ENCODE measurements at regions not wholly inside any gene's neighbourhood (a gene's known extent, or its start where the extent isn't known, plus 50 kb on each side); places are given as distances from the start of the nearest gene placed in this dataset.

GRCh38 chr4:185894481-185894880 lies 82.5 kb upstream of the SORBS2 start:
- H4K20me1 ChIP-seq (ENCODE audit: low read length): no peaks in the 10 kb centered on the region
- H3K9ac ChIP-seq (ENCODE audit: low read length): no peak overlapping the region
- H3K4me2 ChIP-seq (ENCODE audit: low read length): no peak overlapping the region
- H3K79me2 ChIP-seq (ENCODE audit: low read length): no peaks in the 10 kb centered on the region
- no peak overlapping the region for H2AFZ ChIP-seq (ENCODE audit: low read length)
- H3K27me3 ChIP-seq (ENCODE audit: low read length): no peaks in the 10 kb centered on the region
- TF ChIP-seq EZH2phosphoT487 (IDR thresholded peaks at IDR 0.05; ENCODE audit: borderline replicate concordance, low read length): no peak
- no peak for TF ChIP-seq CTCF (conservative IDR thresholded peaks at IDR 0.05; ENCODE audit: low read depth, low read length)
- no peak for TF ChIP-seq EZH2 (IDR thresholded peaks at IDR 0.05; ENCODE audit: low read length, unreplicated experiment)
- no TSS peak for BruUV-seq (replicated peaks)
- no peak for DNase-seq
- no peak overlapping the region for H3K27ac ChIP-seq (ENCODE audit: low read length)
- CTCF ChIA-PET: no interaction called here
- H3K4me1 ChIP-seq (ENCODE audit: insufficient read depth, low read length): peaks cover 21% of the 10 kb centered on the region
- no peak for ATAC-seq
- no peaks in the 10 kb centered on the region for H3K9me2 ChIP-seq (replicated peaks; ENCODE audit: low read length)
- no peak overlapping the region for H3K4me3 ChIP-seq (ENCODE audit: low read length)
- H3K36me3 ChIP-seq (ENCODE audit: low read depth, low read length): no peaks in the 10 kb centered on the region
- H3F3A ChIP-seq (ENCODE audit: low read length, unreplicated experiment): no peaks in the 10 kb centered on the region
- intact Hi-C loops (cut with micrococcal nuclease): no loop called here
- POLR2A ChIA-PET (ENCODE audit: unreplicated experiment): no interaction called here
- H3K9me3 ChIP-seq (ENCODE audit: low read length): no peaks in the 10 kb centered on the region

GRCh38 chr4:185895351-185895750 lies 83.4 kb upstream of the SORBS2 start:
- H3K9me3 ChIP-seq (ENCODE audit: low read length): no peaks in the 10 kb centered on the region
- CTCF ChIA-PET: no interaction called here
- ATAC-seq: no peak
- TF ChIP-seq CTCF (conservative IDR thresholded peaks at IDR 0.05; ENCODE audit: low read depth, low read length): no peak
- TF ChIP-seq EZH2phosphoT487 (IDR thresholded peaks at IDR 0.05; ENCODE audit: borderline replicate concordance, low read length): no peak
- TF ChIP-seq EZH2 (IDR thresholded peaks at IDR 0.05; ENCODE audit: low read length, unreplicated experiment): no peak
- no peaks in the 10 kb centered on the region for H3F3A ChIP-seq (ENCODE audit: low read length, unreplicated experiment)
- no peak overlapping the region for H3K4me3 ChIP-seq (ENCODE audit: low read length)
- intact Hi-C loops (cut with micrococcal nuclease): no loop called here
- peaks cover 21% of the 10 kb centered on the region for H3K4me1 ChIP-seq (ENCODE audit: insufficient read depth, low read length)
- no peaks in the 10 kb centered on the region for H3K9me2 ChIP-seq (replicated peaks; ENCODE audit: low read length)
- H3K27ac ChIP-seq (ENCODE audit: low read length): no peak overlapping the region
- H3K4me2 ChIP-seq (ENCODE audit: low read length): no peak overlapping the region
- POLR2A ChIA-PET (ENCODE audit: unreplicated experiment): no interaction called here
- no peak for DNase-seq
- no peak overlapping the region for H2AFZ ChIP-seq (ENCODE audit: low read length)
- H3K27me3 ChIP-seq (ENCODE audit: low read length): no peaks in the 10 kb centered on the region
- no peaks in the 10 kb centered on the region for H3K36me3 ChIP-seq (ENCODE audit: low read depth, low read length)
- no TSS peak for BruUV-seq (replicated peaks)
- no peak overlapping the region for H3K9ac ChIP-seq (ENCODE audit: low read length)
- H3K79me2 ChIP-seq (ENCODE audit: low read length): no peaks in the 10 kb centered on the region
- no peaks in the 10 kb centered on the region for H4K20me1 ChIP-seq (ENCODE audit: low read length)

- Histone ChIP-seq H3K9me2 (replicated peaks; ENCODE audit: low read length) (no peaks in the 10 kb centered on the region), H4K20me1 (ENCODE audit: low read length) (no peaks in the 10 kb centered on the region), H3K79me2 (ENCODE audit: low read length) (no peaks in the 10 kb centered on the region), H3K4me1 (ENCODE audit: insufficient read depth, low read length) (peaks cover 21% of the 10 kb centered on the region), H3F3A (ENCODE audit: low read length, unreplicated experiment) (no peaks in the 10 kb centered on the region), H3K9me3 (ENCODE audit: low read length) (no peaks in the 10 kb centered on the region), H3K9ac (ENCODE audit: low read length) (no peak overlapping the region), H3K4me3 (ENCODE audit: low read length) (no peak overlapping the region), H3K4me2 (ENCODE audit: low read length) (no peak overlapping the region), H3K27me3 (ENCODE audit: low read length) (no peaks in the 10 kb centered on the region), H2AFZ (ENCODE audit: low read length) (no peak overlapping the region), H3K27ac (ENCODE audit: low read length) (peak overlapping the region; percentile 97), H3K36me3 (ENCODE audit: low read depth, low read length) (no peaks in the 10 kb centered on the region)
- TF ChIP-seq CTCF (conservative IDR thresholded peaks at IDR 0.05; ENCODE audit: low read depth, low read length): no peak
- no peak for TF ChIP-seq EZH2phosphoT487 (IDR thresholded peaks at IDR 0.05; ENCODE audit: borderline replicate concordance, low read length)
- no peak for TF ChIP-seq EZH2 (IDR thresholded peaks at IDR 0.05; ENCODE audit: low read length, unreplicated experiment)
- ATAC-seq (no peak), DNase-seq (no peak)
- ChIA-PET POLR2A (ENCODE audit: unreplicated experiment) (no interaction called here), CTCF (no interaction called here)
- intact Hi-C loops (cut with micrococcal nuclease): no loop called here
- no TSS peak for BruUV-seq (replicated peaks)
Observed at GRCh38 chr4:185895866-185896265, 83.9 kb upstream of the SORBS2 start.

All from PC-3 (cell line).